ENCODE measurements at regions not wholly inside any gene's neighbourhood (a gene's known extent, or its start where the extent isn't known, plus 50 kb on each side); places are given as distances from the start of the nearest gene placed in this dataset.

DNA sequence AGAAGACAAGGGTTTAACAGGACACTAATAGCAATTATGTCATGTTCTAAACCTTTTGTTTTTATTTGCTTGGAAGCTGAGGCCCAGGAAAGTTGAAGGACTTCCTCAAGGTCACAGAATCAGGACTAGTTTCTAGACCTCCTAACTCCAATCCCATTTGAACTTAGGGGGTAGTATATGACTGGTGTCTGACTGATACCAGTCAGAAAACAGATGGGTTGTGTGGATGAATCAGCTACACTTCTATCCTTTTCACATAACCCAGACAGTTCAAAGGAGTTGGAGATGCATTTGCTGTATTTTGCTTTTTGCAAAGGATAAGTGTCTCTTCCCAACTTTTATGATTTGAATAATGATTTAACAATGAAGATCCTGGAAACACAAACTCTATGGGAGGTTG is 322.5 kb downstream of the HLX start:
- no peaks in the 10 kb centered on the region for H3K36me3 ChIP-seq (ENCODE audit: control insufficient read depth, insufficient read depth, low read length)
- H3K4me2 ChIP-seq (ENCODE audit: low read length) = no peak overlapping the region
- H3K4me3 ChIP-seq (ENCODE audit: low read depth, low read length) = no peak overlapping the region
- no peak overlapping the region for H3K9ac ChIP-seq
- no peak overlapping the region for H3K27ac ChIP-seq
- H3K4me1 ChIP-seq = no peaks in the 10 kb centered on the region
- H2AFZ ChIP-seq = no peak overlapping the region
- no peaks in the 10 kb centered on the region for H3K27me3 ChIP-seq (ENCODE audit: control insufficient read depth, insufficient read depth, low read length)
- no peaks in the 10 kb centered on the region for H3K9me3 ChIP-seq (ENCODE audit: control insufficient read depth, low read length)
- no peaks in the 10 kb centered on the region for H3K79me2 ChIP-seq
- TF ChIP-seq, protein P1, sequence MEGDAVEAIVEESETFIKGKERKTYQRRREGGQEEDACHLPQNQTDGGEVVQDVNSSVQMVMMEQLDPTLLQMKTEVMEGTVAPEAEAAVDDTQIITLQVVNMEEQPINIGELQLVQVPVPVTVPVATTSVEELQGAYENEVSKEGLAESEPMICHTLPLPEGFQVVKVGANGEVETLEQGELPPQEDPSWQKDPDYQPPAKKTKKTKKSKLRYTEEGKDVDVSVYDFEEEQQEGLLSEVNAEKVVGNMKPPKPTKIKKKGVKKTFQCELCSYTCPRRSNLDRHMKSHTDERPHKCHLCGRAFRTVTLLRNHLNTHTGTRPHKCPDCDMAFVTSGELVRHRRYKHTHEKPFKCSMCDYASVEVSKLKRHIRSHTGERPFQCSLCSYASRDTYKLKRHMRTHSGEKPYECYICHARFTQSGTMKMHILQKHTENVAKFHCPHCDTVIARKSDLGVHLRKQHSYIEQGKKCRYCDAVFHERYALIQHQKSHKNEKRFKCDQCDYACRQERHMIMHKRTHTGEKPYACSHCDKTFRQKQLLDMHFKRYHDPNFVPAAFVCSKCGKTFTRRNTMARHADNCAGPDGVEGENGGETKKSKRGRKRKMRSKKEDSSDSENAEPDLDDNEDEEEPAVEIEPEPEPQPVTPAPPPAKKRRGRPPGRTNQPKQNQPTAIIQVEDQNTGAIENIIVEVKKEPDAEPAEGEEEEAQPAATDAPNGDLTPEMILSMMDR (IDR thresholded peaks at IDR 0.05) = no peak

DNA sequence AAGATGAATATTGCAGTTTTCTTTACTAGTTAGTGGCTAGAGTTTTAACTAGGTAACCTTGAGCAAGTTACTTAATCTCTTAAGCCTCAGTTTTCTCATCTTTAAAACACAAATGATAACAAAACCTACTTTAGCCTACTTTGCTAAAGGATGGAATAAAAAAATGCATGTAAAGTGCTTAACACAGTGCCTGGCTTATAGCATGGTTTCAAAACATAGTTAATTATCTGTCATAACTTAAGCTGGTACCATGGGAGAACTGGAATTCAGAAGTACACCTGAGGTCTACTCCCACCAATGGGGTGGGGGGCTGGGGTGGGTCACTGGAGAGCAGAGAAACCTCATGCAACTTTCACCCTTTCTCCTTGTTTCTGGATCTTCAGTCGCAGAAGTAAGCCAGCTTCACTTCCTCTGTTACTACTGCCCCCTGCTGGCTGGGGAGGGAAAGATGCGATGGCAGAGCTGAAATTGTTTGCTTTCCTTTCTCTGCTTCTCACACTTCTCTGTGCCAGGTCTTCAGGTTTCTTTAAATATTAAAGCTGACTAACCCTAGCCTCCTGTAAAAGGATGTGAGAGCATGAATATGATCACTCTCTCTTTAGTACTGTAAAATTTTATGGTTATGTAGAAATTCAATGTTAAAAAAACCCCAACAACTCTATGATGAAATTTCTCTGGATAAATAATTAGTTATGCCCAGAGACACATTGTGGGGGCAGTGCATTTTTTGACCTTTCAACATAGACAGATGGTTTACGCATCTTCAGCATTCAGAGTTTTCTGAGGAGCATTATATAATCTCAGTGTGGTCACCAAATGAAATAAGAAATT is 324.2 kb downstream of the HLX start:
- H3K36me3 ChIP-seq (ENCODE audit: control insufficient read depth, insufficient read depth, low read length) = no peaks in the 10 kb centered on the region
- TF ChIP-seq, protein P1 (IDR thresholded peaks at IDR 0.05) = peak; percentile 46
- no peak overlapping the region for H3K27ac ChIP-seq
- H3K9ac ChIP-seq = no peak overlapping the region
- no peak overlapping the region for H3K4me3 ChIP-seq (ENCODE audit: low read depth, low read length)
- no peaks in the 10 kb centered on the region for H3K27me3 ChIP-seq (ENCODE audit: control insufficient read depth, insufficient read depth, low read length)
- no peaks in the 10 kb centered on the region for H3K9me3 ChIP-seq (ENCODE audit: control insufficient read depth, low read length)
- H3K79me2 ChIP-seq = no peaks in the 10 kb centered on the region
- no peaks in the 10 kb centered on the region for H3K4me1 ChIP-seq
- no peak overlapping the region for H3K4me2 ChIP-seq (ENCODE audit: low read length)
- no peak overlapping the region for H2AFZ ChIP-seq

DNA sequence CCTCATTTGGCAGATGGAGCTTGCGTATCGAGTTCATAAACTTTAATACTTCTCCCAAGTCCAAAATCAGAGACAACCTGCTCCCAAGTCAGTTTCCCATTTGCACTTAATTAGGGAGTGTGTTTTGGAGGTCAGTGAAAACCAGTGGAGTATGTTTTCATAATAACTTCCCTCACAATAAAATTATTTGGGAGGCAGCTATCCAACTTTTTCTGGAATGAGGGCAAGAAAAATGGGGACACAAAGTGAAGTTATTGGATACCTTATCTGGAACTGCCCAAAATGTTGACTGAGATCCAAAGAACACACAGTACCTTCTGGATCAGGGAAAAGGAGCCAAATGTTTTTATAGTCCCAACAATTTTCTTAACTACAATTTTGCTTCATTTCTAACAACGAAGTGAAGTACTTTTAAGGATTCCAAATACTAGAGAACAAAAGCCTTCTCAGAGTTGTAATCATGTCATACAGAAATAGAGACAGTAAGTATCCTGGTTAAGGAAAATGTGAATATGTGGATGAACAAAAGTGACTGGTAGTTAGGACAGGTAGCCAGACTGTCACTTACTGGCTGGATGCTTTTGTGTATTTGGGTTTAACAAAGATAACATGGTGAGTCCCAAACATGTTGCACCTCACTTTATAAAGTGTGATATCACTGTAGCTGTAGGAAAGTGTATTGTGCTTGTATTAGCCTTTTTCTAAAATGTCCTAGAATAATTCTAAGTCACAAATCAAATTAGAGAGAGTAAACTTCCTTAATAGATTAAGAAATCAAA is 325.0 kb downstream of the HLX start:
- H3K9me3 ChIP-seq (ENCODE audit: control insufficient read depth, low read length) = no peaks in the 10 kb centered on the region
- H3K4me3 ChIP-seq (ENCODE audit: low read depth, low read length) = no peak overlapping the region
- no peaks in the 10 kb centered on the region for H3K4me1 ChIP-seq
- no peak overlapping the region for H3K27ac ChIP-seq
- H3K9ac ChIP-seq = no peak overlapping the region
- no peak overlapping the region for H2AFZ ChIP-seq
- no peak overlapping the region for H3K4me2 ChIP-seq (ENCODE audit: low read length)
- no peaks in the 10 kb centered on the region for H3K79me2 ChIP-seq
- H3K27me3 ChIP-seq (ENCODE audit: control insufficient read depth, insufficient read depth, low read length) = no peaks in the 10 kb centered on the region
- TF ChIP-seq, protein P1 (IDR thresholded peaks at IDR 0.05) = no peak
- no peaks in the 10 kb centered on the region for H3K36me3 ChIP-seq (ENCODE audit: control insufficient read depth, insufficient read depth, low read length)

DNA sequence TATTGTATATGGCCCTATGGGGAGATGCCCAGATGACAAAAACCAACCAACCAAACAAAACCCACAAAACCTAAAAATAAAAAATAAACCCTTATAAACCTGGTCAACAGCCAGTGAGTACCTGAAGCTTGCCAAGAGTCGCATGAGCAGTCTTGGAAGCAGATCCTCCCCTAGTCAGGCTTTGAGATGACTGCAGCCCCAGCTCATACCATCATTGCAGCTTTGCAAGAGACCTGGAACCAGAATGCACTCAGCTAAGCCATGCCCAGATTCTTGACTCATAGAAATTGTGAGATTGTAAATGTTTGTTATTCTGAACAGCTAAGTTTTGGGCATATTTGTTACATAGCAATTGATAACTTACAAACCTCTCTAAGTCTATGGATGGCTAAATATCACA is 326.8 kb downstream of the HLX start:
- H3K27ac ChIP-seq = no peak overlapping the region
- H3K9ac ChIP-seq = no peak overlapping the region
- H3K4me1 ChIP-seq = no peaks in the 10 kb centered on the region
- H3K79me2 ChIP-seq = no peaks in the 10 kb centered on the region
- no peaks in the 10 kb centered on the region for H3K9me3 ChIP-seq (ENCODE audit: control insufficient read depth, low read length)
- TF ChIP-seq, protein P1 (IDR thresholded peaks at IDR 0.05) = no peak
- H3K36me3 ChIP-seq (ENCODE audit: control insufficient read depth, insufficient read depth, low read length) = no peaks in the 10 kb centered on the region
- H2AFZ ChIP-seq = no peak overlapping the region
- no peaks in the 10 kb centered on the region for H3K27me3 ChIP-seq (ENCODE audit: control insufficient read depth, insufficient read depth, low read length)
- H3K4me2 ChIP-seq (ENCODE audit: low read length) = no peak overlapping the region
- H3K4me3 ChIP-seq (ENCODE audit: low read depth, low read length) = no peak overlapping the region
